ENCODE measurements at regions not wholly inside any gene's neighbourhood (a gene's known extent, or its start where the extent isn't known, plus 50 kb on each side); places are given as distances from the start of the nearest gene placed in this dataset.

DNA sequence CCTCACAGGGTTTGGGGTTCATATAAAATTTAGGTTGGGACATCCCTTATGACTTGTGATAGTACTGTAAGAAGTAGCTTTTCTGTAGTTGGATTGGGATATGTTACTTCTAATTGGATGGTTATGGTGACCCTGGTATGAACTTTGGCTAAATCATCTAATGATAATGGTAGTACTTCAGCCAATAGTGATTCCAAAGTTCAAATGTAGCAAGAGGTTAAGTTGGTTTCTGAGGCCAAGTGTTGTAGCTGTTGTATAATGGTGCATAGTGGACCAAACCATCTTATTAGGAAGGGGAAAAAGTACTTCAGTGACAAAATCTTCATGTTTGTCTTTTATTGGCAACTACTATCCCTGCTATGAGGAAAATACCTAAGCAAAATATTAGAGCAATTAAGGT is 542.1 kb upstream of the IGFBP3 start:
- ATAC-seq (ENCODE audit: low read depth) (no peak), DNase-seq (no peak)
- no peaks in the 10 kb centered on the region for H3K9me1 ChIP-seq (ENCODE audit: insufficient read depth, low read length)
- no peaks in the 10 kb centered on the region for H3K36me3 ChIP-seq (ENCODE audit: control insufficient read depth, insufficient read depth, low read length)
- H2AK5ac ChIP-seq (ENCODE audit: low read depth, low read length), result no peak overlapping the region
- no peak overlapping the region for H3K23ac ChIP-seq (ENCODE audit: low read depth, low read length)
- H3K9me3 ChIP-seq (ENCODE audit: control insufficient read depth, insufficient read depth, low read length), result peaks cover 27% of the 10 kb centered on the region
- H3K14ac ChIP-seq (replicated peaks; ENCODE audit: low read depth, low read length), result no peak overlapping the region
- H2AK9ac ChIP-seq (replicated peaks; ENCODE audit: low read depth, low read length, poor library complexity), result no peak overlapping the region
- H4K20me1 ChIP-seq (ENCODE audit: insufficient read depth, low read length), result no peaks in the 10 kb centered on the region
- no TSS peak for BruUV-seq (replicated peaks)
- H2AFZ ChIP-seq (replicated peaks; ENCODE audit: low read length, poor library complexity), result no peak overlapping the region
- no peak overlapping the region for H3K18ac ChIP-seq (ENCODE audit: low read depth, low read length)
- dilution Hi-C loops (cut with HindIII; ENCODE audit: low sequenced_read_pairs, unreplicated experiment) (no loop called here), in situ Hi-C loops (cut with MboI; ENCODE audit: low sequenced_read_pairs) (no loop called here), intact Hi-C loops (cut with micrococcal nuclease) (no loop called here)
- H3K56ac ChIP-seq (ENCODE audit: extremely low read depth, insufficient read depth, low read length), result no peak overlapping the region
- no peak overlapping the region for H3K4ac ChIP-seq (ENCODE audit: low read depth, low read length)
- no peak overlapping the region for H3K9ac ChIP-seq (ENCODE audit: low read depth, low read length)
- H2BK120ac ChIP-seq (ENCODE audit: low read depth, low read length), result no peak overlapping the region
- no peak overlapping the region for H4K91ac ChIP-seq (ENCODE audit: insufficient read depth, low read depth, low read length)
- no peak overlapping the region for H3K4me3 ChIP-seq (ENCODE audit: insufficient read depth, low read depth, low read length)
- no peaks in the 10 kb centered on the region for H3K79me1 ChIP-seq (ENCODE audit: low read depth in 1 of 2, low read length in 2 of 2)
- CTCF ChIA-PET, result no interaction called here
- H3K4me2 ChIP-seq (ENCODE audit: low read depth, low read length), result no peak overlapping the region
- H2BK20ac ChIP-seq (ENCODE audit: low read depth, low read length), result no peak overlapping the region
- H2BK15ac ChIP-seq (ENCODE audit: low read depth, low read length), result no peak overlapping the region
- no peak overlapping the region for H3K27ac ChIP-seq (ENCODE audit: insufficient read depth, low read length)
- no peak for TF ChIP-seq RFX5 (IDR thresholded peaks at IDR 0.05; ENCODE audit: low read depth, low read length)
- no peak for TF ChIP-seq SMC3 (IDR thresholded peaks at IDR 0.05; ENCODE audit: low read depth, low read length)
- TF ChIP-seq MAFK (IDR thresholded peaks at IDR 0.05; ENCODE audit: low read depth, low read length), result no peak
- no peak for TF ChIP-seq POLR2A (IDR thresholded peaks at IDR 0.05; ENCODE audit: low read depth, low read length)
- TF ChIP-seq MAZ (IDR thresholded peaks at IDR 0.05; ENCODE audit: borderline replicate concordance, low read depth, low read length), result no peak
- TF ChIP-seq, protein P1, sequence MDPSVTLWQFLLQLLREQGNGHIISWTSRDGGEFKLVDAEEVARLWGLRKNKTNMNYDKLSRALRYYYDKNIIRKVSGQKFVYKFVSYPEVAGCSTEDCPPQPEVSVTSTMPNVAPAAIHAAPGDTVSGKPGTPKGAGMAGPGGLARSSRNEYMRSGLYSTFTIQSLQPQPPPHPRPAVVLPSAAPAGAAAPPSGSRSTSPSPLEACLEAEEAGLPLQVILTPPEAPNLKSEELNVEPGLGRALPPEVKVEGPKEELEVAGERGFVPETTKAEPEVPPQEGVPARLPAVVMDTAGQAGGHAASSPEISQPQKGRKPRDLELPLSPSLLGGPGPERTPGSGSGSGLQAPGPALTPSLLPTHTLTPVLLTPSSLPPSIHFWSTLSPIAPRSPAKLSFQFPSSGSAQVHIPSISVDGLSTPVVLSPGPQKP (IDR thresholded peaks at IDR 0.05; ENCODE audit: borderline replicate concordance, low read depth, low read length), result no peak
- no peak for TF ChIP-seq RCOR1 (IDR thresholded peaks at IDR 0.05; ENCODE audit: insufficient replicate concordance, low read length)
- no peak for TF ChIP-seq NFE2L2 (IDR thresholded peaks at IDR 0.05; ENCODE audit: low read depth, low read length)
- TF ChIP-seq CHD1 (IDR thresholded peaks at IDR 0.05; ENCODE audit: low read depth, low read length), result no peak
- no peak for TF ChIP-seq CEBPB (IDR thresholded peaks at IDR 0.05; ENCODE audit: low read depth, low read length)
- TF ChIP-seq, protein P2, sequence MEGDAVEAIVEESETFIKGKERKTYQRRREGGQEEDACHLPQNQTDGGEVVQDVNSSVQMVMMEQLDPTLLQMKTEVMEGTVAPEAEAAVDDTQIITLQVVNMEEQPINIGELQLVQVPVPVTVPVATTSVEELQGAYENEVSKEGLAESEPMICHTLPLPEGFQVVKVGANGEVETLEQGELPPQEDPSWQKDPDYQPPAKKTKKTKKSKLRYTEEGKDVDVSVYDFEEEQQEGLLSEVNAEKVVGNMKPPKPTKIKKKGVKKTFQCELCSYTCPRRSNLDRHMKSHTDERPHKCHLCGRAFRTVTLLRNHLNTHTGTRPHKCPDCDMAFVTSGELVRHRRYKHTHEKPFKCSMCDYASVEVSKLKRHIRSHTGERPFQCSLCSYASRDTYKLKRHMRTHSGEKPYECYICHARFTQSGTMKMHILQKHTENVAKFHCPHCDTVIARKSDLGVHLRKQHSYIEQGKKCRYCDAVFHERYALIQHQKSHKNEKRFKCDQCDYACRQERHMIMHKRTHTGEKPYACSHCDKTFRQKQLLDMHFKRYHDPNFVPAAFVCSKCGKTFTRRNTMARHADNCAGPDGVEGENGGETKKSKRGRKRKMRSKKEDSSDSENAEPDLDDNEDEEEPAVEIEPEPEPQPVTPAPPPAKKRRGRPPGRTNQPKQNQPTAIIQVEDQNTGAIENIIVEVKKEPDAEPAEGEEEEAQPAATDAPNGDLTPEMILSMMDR (conservative IDR thresholded peaks at IDR 0.05; ENCODE audit: low read depth, low read length), result no peak
- TF ChIP-seq FOS (IDR thresholded peaks at IDR 0.05; ENCODE audit: low read depth, low read length), result no peak
- POLR2A ChIA-PET (ENCODE audit: unreplicated experiment), result no interaction called here
- H3K4me1 ChIP-seq (ENCODE audit: control insufficient read depth, insufficient read depth, low read length), result no peaks in the 10 kb centered on the region
- no peak overlapping the region for H4K8ac ChIP-seq (ENCODE audit: low read depth in 2 of 2, low read length in 2 of 2)
- H3K27me3 ChIP-seq (ENCODE audit: control insufficient read depth, insufficient read depth, low read length), result no peaks in the 10 kb centered on the region
- H4K5ac ChIP-seq (ENCODE audit: low read depth, low read length), result no peak overlapping the region
- H2BK5ac ChIP-seq (ENCODE audit: low read depth, low read length, poor library complexity, severe bottlenecking), result no peak overlapping the region

Data from IMR-90 (cell line).